GM12878 (cell line): ENCODE measurements at regions not wholly inside any gene's neighbourhood (a gene's known extent, or its start where the extent isn't known, plus 50 kb on each side); places are given as distances from the start of the nearest gene placed in this dataset.

Source experiments
- ATAC-seq: fragments of 200-7000 bp; cut with Tn5 transposase; 3 replicates; pipeline ENCODE4 v1.9.1; 2020; ENCODE audit warnings: mild to moderate bottlenecking, moderate library complexity
- BruUV-seq: library from RNA; stranded (reverse); fragments of 400-500 nt; replicated peaks from 2 replicates; lab custom pipeline; 2021; lab: Mats Ljungman, UMichigan
- CTCF ChIA-PET: fragments of 300-600 bp; sonication (Branson Sonifier 250); formaldehyde crosslinking; extraction: SDS; loops from one replicate; lab custom pipeline; 2021; ENCODE audit warnings: inconsistent platforms; lab: Yijun Ruan, JAX
- POLR2A ChIA-PET: fragments of 350-600 bp; formaldehyde crosslinking; extraction: SDS; loops from one replicate; lab custom pipeline; 2021; ENCODE audit warnings: inconsistent platforms; lab: Charles Lee
- RAD21 ChIA-PET: fragments of 300-600 bp; sonication (Branson Sonifier 250); formaldehyde crosslinking; loops from one replicate; lab custom pipeline; 2023; ENCODE audit warnings: antibody characterized with exemption; ENCODE audit not compliant: unreplicated experiment; lab: Charles Lee
- SMC1A ChIA-PET: fragments of 300-600 bp; sonication (Branson Sonifier 250); formaldehyde crosslinking; loops from one replicate; lab custom pipeline; 2023; ENCODE audit not compliant: unreplicated experiment, uncharacterized antibody; lab: Charles Lee
- DNase-seq: peaks from one replicate; pipeline ENCODE4 v3.0.0-alpha.2; 2011; ENCODE audit warnings: low read depth, low spot score
- FAIRE-seq: peaks from 3 replicates; lab custom pipeline; 2011; peaks lifted over from hg19 to GRCh38; lab: Jason Lieb, UNC
- H2AFZ ChIP-seq: 2 replicates; pipeline ENCODE4 v1.6.0; 2011; ENCODE audit warnings: low read depth, low read length, control low read depth; ENCODE audit not compliant: control insufficient read depth
- H3K27ac ChIP-seq: 2 replicates; pipeline ENCODE4 v1.5.1; 2011; ENCODE audit warnings: control low read depth; ENCODE audit not compliant: control insufficient read depth, insufficient read depth
- H3K27me3 ChIP-seq, 2 experiments: replicated peaks in 1 of 2; 2 replicates each; pipeline versions ENCODE4 v1.6.0 to v1.6.1; 2011; ENCODE audit warnings: low read length in 1 of 2; ENCODE audit not compliant: control insufficient read depth in 2 of 2, insufficient read depth in 2 of 2
- H3K36me3 ChIP-seq, 2 experiments: 2 replicates each; pipeline ENCODE4 v1.5.1; 2011; ENCODE audit warnings: low read length in 1 of 2; ENCODE audit not compliant: control insufficient read depth in 2 of 2, insufficient read depth in 2 of 2
- H3K4me1 ChIP-seq: 2 replicates; pipeline ENCODE4 v1.6.1; 2011; ENCODE audit warnings: mild to moderate bottlenecking, low read length, moderate library complexity, mixed read lengths; ENCODE audit not compliant: control insufficient read depth, insufficient read depth
- H3K4me2 ChIP-seq: 2 replicates; pipeline ENCODE4 v1.6.0; 2011; ENCODE audit warnings: control low read depth; ENCODE audit not compliant: control insufficient read depth, insufficient read depth
- H3K4me3 ChIP-seq: fragments of 200-600 bp; sonication (generic); 2 replicates; pipeline ENCODE4 v1.5.1; 2016
- H3K79me2 ChIP-seq: 2 replicates; pipeline ENCODE4 v1.6.0; 2011; ENCODE audit warnings: low read length; ENCODE audit not compliant: control insufficient read depth, insufficient read depth
- H3K9ac ChIP-seq: 2 replicates; pipeline ENCODE4 v1.8.0; 2011; ENCODE audit warnings: low read length, control low read depth, mixed read lengths; ENCODE audit not compliant: control insufficient read depth, insufficient read depth
- H3K9me3 ChIP-seq: replicated peaks from 3 replicates; pipeline ENCODE4 v1.5.1; 2011; ENCODE audit warnings: mild to moderate bottlenecking, low read length; ENCODE audit not compliant: control insufficient read depth, insufficient read depth
- H4K20me1 ChIP-seq: 2 replicates; pipeline ENCODE4 v1.6.0; 2011; ENCODE audit not compliant: control insufficient read depth, insufficient read depth
- ATF7 ChIP-seq: fragments of 450-650 bp; IDR thresholded peaks from 2 replicates; pipeline ENCODE4 v1.6.1; 2016; ENCODE audit warnings: low read depth, mild to moderate bottlenecking
- BMI1 ChIP-seq: fragments of 450-650 bp; IDR thresholded peaks from 2 replicates; pipeline ENCODE4 v1.6.1; 2016; ENCODE audit warnings: mild to moderate bottlenecking, moderate library complexity, borderline replicate concordance
- BRCA1 ChIP-seq: IDR thresholded peaks from 2 replicates; pipeline ENCODE4 v1.6.1; 2011; ENCODE audit warnings: low read depth, low read length, improper control_type of control experiment
- CBFB ChIP-seq: IDR thresholded peaks from 2 replicates; pipeline ENCODE4 v1.6.1; 2016; ENCODE audit warnings: antibody characterized with exemption, low read depth
- DPF2 ChIP-seq: fragments of 450-650 bp; IDR thresholded peaks from 2 replicates; pipeline ENCODE4 v1.6.1; 2017; ENCODE audit warnings: mild to moderate bottlenecking
- EED ChIP-seq: sonication (generic); IDR thresholded peaks from 2 replicates; pipeline ENCODE4 v1.6.1; 2016; ENCODE audit warnings: antibody characterized with exemption, low read depth
- EGR1 ChIP-seq, 2 experiments: IDR thresholded peaks; 1 replicate in 1 of 2; 2 replicates in 1 of 2; pipeline ENCODE4 v1.6.1; 2011 to 2012; ENCODE audit warnings: low read depth in 2 of 2, low read length in 2 of 2, borderline replicate concordance in 1 of 2, mild to moderate bottlenecking in 1 of 2, moderate library complexity in 1 of 2
- EP300 ChIP-seq, 2 experiments: fragments of 150-350 bp in 1 of 2; IDR thresholded peaks; 2 replicates each; pipeline ENCODE4 v1.6.1; 2011 to 2012; ENCODE audit warnings: low read depth in 2 of 2, low read length in 2 of 2, borderline replicate concordance in 1 of 2, improper control_type of control experiment in 1 of 2, inconsistent platforms in 1 of 2; ENCODE audit not compliant: control insufficient read depth in 1 of 2
- FOXK2 ChIP-seq: fragments of 450-650 bp; IDR thresholded peaks from 2 replicates; pipeline ENCODE4 v1.6.1; 2017; ENCODE audit warnings: mild to moderate bottlenecking, moderate library complexity
- GATAD2B ChIP-seq: fragments of 450-650 bp; conservative IDR thresholded peaks from 2 replicates; pipeline ENCODE4 v1.6.1; 2017; ENCODE audit warnings: low read depth, mild to moderate bottlenecking, moderate library complexity
- IKZF2 ChIP-seq, 2 experiments: fragments of 450-650 bp; IDR thresholded peaks; 2 replicates each; pipeline ENCODE4 v1.6.1; 2017; ENCODE audit warnings: mild to moderate bottlenecking in 2 of 2, moderate library complexity in 2 of 2
- NR2F1 ChIP-seq: fragments of 450-650 bp; conservative IDR thresholded peaks from 2 replicates; pipeline ENCODE4 v1.6.1; 2017; ENCODE audit warnings: mild to moderate bottlenecking
- SRF ChIP-seq, 2 experiments: IDR thresholded peaks; 2 replicates each; pipeline ENCODE4 v1.6.1; 2011; ENCODE audit warnings: low read depth in 2 of 2, low read length in 2 of 2, mild to moderate bottlenecking in 1 of 2, moderate library complexity in 1 of 2
- TCF7 ChIP-seq: IDR thresholded peaks from 2 replicates; pipeline ENCODE4 v1.6.1; 2014; ENCODE audit warnings: antibody characterized with exemption, borderline replicate concordance
- ZNF24 ChIP-seq: fragments of 450-650 bp; IDR thresholded peaks from 2 replicates; pipeline ENCODE4 v1.6.1; 2017; ENCODE audit warnings: antibody characterized with exemption, mild to moderate bottlenecking
- WGBS: methylation state at CpG from one replicate; pipeline ENCODE4 v1.1.6; 2016; ENCODE audit warnings: low lambda C conversion rate; ENCODE audit not compliant: insufficient replicate concordance, insufficient coverage; ENCODE audit errors: missing lambda C conversion rate; 5-methylcytosine and 5-hydroxymethylcytosine counted together
- in situ Hi-C: fragments of 300-500 bp; cut with MboI; formaldehyde crosslinking; loops from 9 replicates; pipeline ENCODE4 v1.14.3; 2018; ENCODE audit warnings: mixed read lengths
- intact Hi-C: fragments of 100-400 bp; cut with micrococcal nuclease; formaldehyde crosslinking; loops from one replicate; pipeline ENCODE4 v1.14.2; 2022; ENCODE audit not compliant: unreplicated experiment
- TF ChIP-seq, protein P1 (sequence below): fragments of 450-650 bp; IDR thresholded peaks from 2 replicates; pipeline ENCODE4 v1.6.1; 2016; ENCODE audit warnings: mild to moderate bottlenecking
- TF ChIP-seq, protein P2 (sequence below): fragments of 450-650 bp; conservative IDR thresholded peaks from 2 replicates; pipeline ENCODE4 v1.6.1; 2017; ENCODE audit warnings: mild to moderate bottlenecking, moderate library complexity
- TF ChIP-seq, protein P3 (sequence below), 3 experiments: IDR thresholded peaks in 2 of 3; conservative IDR thresholded peaks in 1 of 3; 2 replicates each; pipeline ENCODE4 v1.5.1; 2011; ENCODE audit warnings: low read depth in 3 of 3, low read length in 3 of 3, mild to moderate bottlenecking in 3 of 3, control low read depth in 2 of 3, moderate library complexity in 2 of 3, inconsistent platforms in 1 of 3, mixed read lengths in 1 of 3; ENCODE audit not compliant: control insufficient read depth in 2 of 3, insufficient read depth in 1 of 3; ENCODE audit errors: extremely low read depth in 1 of 3
- TF ChIP-seq, protein P4 (sequence below): fragments of 450-650 bp; IDR thresholded peaks from 2 replicates; pipeline ENCODE4 v1.6.1; 2017; ENCODE audit warnings: low read depth, mild to moderate bottlenecking, moderate library complexity

DNA sequence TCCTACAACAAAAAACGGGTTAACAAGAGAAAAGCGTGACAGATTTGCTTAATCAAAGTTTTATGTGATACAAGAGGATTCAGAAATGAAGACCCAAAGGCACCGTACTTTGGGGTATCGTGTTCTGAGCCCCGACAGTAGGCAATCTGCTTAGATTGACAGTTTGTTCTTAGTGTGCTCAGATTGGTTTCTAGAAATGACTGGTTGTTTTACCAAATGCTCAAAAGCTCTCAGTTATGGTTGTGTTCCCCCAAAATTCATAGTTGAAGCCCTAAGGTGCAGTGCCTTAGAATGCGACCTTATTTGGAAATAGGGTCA is 102.7 kb downstream of the RASSF10 start:
- no peak overlapping the region for H3K27ac ChIP-seq
- H3K4me2 ChIP-seq: no peak overlapping the region
- H3K4me3 ChIP-seq: no peak overlapping the region
- ChIA-PET CTCF (interaction anchor here (0.9 to 2.7 kb wide), 3 partner anchors 9 to 65 kb away, joined by 3 to 7 read pairs (median 4); no protein-coding TSS in a partner anchor), SMC1A (interaction anchor here (0.6 to 5.3 kb wide), 13 partner anchors 26 to 272 kb away, joined by 3 to 52 read pairs (median 4); no protein-coding TSS in a partner anchor), RAD21 (interaction anchor here (1.4 to 1.5 kb wide), 2 partner anchors 41 to 99 kb away, joined by 3 to 5 read pairs; no protein-coding TSS in a partner anchor), POLR2A (no interaction called here)
- no peaks in the 10 kb centered on the region for H3K4me1 ChIP-seq
- H3K9me3 ChIP-seq: no peaks in the 10 kb centered on the region; the same call in 2 of the 3 replicates
- H2AFZ ChIP-seq: no peak overlapping the region
- intact Hi-C loops (loop anchor here (1.0 to 5.0 kb wide), 2 partner anchors 59 to 98 kb away; no protein-coding TSS in a partner anchor), in situ Hi-C loops (no loop called here)
- H3K27me3 ChIP-seq: no peaks in the 10 kb centered on the region
- FAIRE-seq: no peak
- ATAC-seq: peak; percentile 60
- 14% methylated on average over 6 of the region's 6 CpGs for WGBS
- H3K9ac ChIP-seq: no peak overlapping the region
- no peak for DNase-seq
- H3K79me2 ChIP-seq: no peaks in the 10 kb centered on the region
- no peaks in the 10 kb centered on the region for H3K36me3 ChIP-seq
- H4K20me1 ChIP-seq: no peaks in the 10 kb centered on the region
- BruUV-seq: no TSS peak
- TF ChIP-seq BMI1 (0 out of 2 replicates have a peak, but pooled peaks have one; percentile 12), ZNF24 (0 out of 2 replicates have a peak, but pooled peaks have one; percentile 22), FOXK2 (no peak), EED (no peak), EGR1 (IDR thresholded peaks at IDR 0.05; ENCODE audit: borderline replicate concordance in 1 of 2, low read depth in 2 of 2, low read length in 2 of 2) (no peak), NR2F1 (0 out of 2 replicates have a peak, but pooled peaks have one; percentile 61), CBFB (no peak), GATAD2B (0 out of 2 replicates have a peak, but pooled peaks have one; percentile 40), EP300 (IDR thresholded peaks at IDR 0.05; ENCODE audit: borderline replicate concordance in 1 of 2, control insufficient read depth in 1 of 2, low read depth in 2 of 2, low read length in 2 of 2) (peak in 1 of 2 experiments; percentile 44; a peak in 1 of 4 replicates), BRCA1 (no peak), IKZF2 (IDR thresholded peaks at IDR 0.05) (peak; percentile 5 to 41; a peak in 1 of 4 replicates), SRF (IDR thresholded peaks at IDR 0.05; ENCODE audit: low read depth in 2 of 2, low read length in 2 of 2) (no peak), TCF7 (no peak), ATF7 (no peak), DPF2 (peak; percentile 83)
- TF ChIP-seq, protein P1, sequence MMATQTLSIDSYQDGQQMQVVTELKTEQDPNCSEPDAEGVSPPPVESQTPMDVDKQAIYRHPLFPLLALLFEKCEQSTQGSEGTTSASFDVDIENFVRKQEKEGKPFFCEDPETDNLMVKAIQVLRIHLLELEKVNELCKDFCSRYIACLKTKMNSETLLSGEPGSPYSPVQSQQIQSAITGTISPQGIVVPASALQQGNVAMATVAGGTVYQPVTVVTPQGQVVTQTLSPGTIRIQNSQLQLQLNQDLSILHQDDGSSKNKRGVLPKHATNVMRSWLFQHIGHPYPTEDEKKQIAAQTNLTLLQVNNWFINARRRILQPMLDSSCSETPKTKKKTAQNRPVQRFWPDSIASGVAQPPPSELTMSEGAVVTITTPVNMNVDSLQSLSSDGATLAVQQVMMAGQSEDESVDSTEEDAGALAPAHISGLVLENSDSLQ: peak; percentile 75
- TF ChIP-seq, protein P2, sequence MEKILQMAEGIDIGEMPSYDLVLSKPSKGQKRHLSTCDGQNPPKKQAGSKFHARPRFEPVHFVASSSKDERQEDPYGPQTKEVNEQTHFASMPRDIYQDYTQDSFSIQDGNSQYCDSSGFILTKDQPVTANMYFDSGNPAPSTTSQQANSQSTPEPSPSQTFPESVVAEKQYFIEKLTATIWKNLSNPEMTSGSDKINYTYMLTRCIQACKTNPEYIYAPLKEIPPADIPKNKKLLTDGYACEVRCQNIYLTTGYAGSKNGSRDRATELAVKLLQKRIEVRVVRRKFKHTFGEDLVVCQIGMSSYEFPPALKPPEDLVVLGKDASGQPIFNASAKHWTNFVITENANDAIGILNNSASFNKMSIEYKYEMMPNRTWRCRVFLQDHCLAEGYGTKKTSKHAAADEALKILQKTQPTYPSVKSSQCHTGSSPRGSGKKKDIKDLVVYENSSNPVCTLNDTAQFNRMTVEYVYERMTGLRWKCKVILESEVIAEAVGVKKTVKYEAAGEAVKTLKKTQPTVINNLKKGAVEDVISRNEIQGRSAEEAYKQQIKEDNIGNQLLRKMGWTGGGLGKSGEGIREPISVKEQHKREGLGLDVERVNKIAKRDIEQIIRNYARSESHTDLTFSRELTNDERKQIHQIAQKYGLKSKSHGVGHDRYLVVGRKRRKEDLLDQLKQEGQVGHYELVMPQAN: 0 out of 2 replicates have a peak, but pooled peaks have one; percentile 46
- TF ChIP-seq, protein P3, sequence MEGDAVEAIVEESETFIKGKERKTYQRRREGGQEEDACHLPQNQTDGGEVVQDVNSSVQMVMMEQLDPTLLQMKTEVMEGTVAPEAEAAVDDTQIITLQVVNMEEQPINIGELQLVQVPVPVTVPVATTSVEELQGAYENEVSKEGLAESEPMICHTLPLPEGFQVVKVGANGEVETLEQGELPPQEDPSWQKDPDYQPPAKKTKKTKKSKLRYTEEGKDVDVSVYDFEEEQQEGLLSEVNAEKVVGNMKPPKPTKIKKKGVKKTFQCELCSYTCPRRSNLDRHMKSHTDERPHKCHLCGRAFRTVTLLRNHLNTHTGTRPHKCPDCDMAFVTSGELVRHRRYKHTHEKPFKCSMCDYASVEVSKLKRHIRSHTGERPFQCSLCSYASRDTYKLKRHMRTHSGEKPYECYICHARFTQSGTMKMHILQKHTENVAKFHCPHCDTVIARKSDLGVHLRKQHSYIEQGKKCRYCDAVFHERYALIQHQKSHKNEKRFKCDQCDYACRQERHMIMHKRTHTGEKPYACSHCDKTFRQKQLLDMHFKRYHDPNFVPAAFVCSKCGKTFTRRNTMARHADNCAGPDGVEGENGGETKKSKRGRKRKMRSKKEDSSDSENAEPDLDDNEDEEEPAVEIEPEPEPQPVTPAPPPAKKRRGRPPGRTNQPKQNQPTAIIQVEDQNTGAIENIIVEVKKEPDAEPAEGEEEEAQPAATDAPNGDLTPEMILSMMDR (IDR thresholded peaks at IDR 0.05 in 2 of 3, conservative IDR thresholded peaks at IDR 0.05 in 1 of 3; ENCODE audit: control insufficient read depth in 2 of 3, extremely low read depth in 1 of 3, insufficient read depth in 1 of 3, low read depth in 3 of 3, low read length in 3 of 3): no peak
- TF ChIP-seq, protein P4, sequence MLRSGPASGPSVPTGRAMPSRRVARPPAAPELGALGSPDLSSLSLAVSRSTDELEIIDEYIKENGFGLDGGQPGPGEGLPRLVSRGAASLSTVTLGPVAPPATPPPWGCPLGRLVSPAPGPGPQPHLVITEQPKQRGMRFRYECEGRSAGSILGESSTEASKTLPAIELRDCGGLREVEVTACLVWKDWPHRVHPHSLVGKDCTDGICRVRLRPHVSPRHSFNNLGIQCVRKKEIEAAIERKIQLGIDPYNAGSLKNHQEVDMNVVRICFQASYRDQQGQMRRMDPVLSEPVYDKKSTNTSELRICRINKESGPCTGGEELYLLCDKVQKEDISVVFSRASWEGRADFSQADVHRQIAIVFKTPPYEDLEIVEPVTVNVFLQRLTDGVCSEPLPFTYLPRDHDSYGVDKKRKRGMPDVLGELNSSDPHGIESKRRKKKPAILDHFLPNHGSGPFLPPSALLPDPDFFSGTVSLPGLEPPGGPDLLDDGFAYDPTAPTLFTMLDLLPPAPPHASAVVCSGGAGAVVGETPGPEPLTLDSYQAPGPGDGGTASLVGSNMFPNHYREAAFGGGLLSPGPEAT: 0 out of 2 replicates have a peak, but pooled peaks have one; percentile 9
